ENCODE measurements at regions not wholly inside any gene's neighbourhood (a gene's known extent, or its start where the extent isn't known, plus 50 kb on each side); places are given as distances from the start of the nearest gene placed in this dataset.

- Histone ChIP-seq H3K9ac (no peak overlapping the region), H3K4me3 (no peak overlapping the region), H3K36me3 (ENCODE audit: low read depth) (no peaks in the 10 kb centered on the region), H3F3A (ENCODE audit: insufficient read depth) (peaks cover 11% of the 10 kb centered on the region; the same call in 1 of the 2 replicates), H3K27ac (no peak overlapping the region), H3K27me3 (replicated peaks; ENCODE audit: insufficient read depth) (no peaks in the 10 kb centered on the region), H4K20me1 (ENCODE audit: insufficient read depth) (no peaks in the 10 kb centered on the region), H3K4me1 (ENCODE audit: insufficient read depth) (peaks cover 42% of the 10 kb centered on the region), H3K9me3 (ENCODE audit: low read depth) (no peaks in the 10 kb centered on the region), H3K4me2 (ENCODE audit: unreplicated experiment) (no peak overlapping the region), H3K9me2 (ENCODE audit: insufficient read depth) (no peaks in the 10 kb centered on the region), H2AFZ (peak overlapping the region; percentile 31; the same call in 1 of the 2 replicates), H3K79me2 (ENCODE audit: insufficient read depth) (no peaks in the 10 kb centered on the region)
- no peak for TF ChIP-seq EZH2 (IDR thresholded peaks at IDR 0.05; ENCODE audit: insufficient read depth, poor library complexity, severe bottlenecking)
- TF ChIP-seq EZH2phosphoT487 (IDR thresholded peaks at IDR 0.05; ENCODE audit: insufficient read depth, low read depth) = no peak
- in situ Hi-C loops (cut with MboI) = no loop called here
- 71 to 75% methylated on average over 3 of the region's 3 CpGs for WGBS, 2 experiments (ENCODE audit: low coverage in 1 of 2, low lambda C conversion rate in 2 of 2, missing lambda C conversion rate in 2 of 2)
- no peak for DNase-seq
Measured at GRCh38 chr21:28257276-28257675, 735.4 kb downstream of the LTN1 start.

- H3K27me3 ChIP-seq (replicated peaks; ENCODE audit: insufficient read depth) = no peaks in the 10 kb centered on the region
- peaks cover 11% of the 10 kb centered on the region; the same call in 1 of the 2 replicates for H3F3A ChIP-seq (ENCODE audit: insufficient read depth)
- in situ Hi-C loops (cut with MboI) = no loop called here
- H3K4me3 ChIP-seq = no peak overlapping the region
- TF ChIP-seq EZH2 (IDR thresholded peaks at IDR 0.05; ENCODE audit: insufficient read depth, poor library complexity, severe bottlenecking) = no peak
- no peaks in the 10 kb centered on the region for H3K9me3 ChIP-seq (ENCODE audit: low read depth)
- H3K9ac ChIP-seq = no peak overlapping the region
- H2AFZ ChIP-seq = 0 out of 2 replicates have a peak overlapping the region, but pooled peaks have one; percentile 43
- H3K27ac ChIP-seq = no peak overlapping the region
- peaks cover 42% of the 10 kb centered on the region for H3K4me1 ChIP-seq (ENCODE audit: insufficient read depth)
- H3K4me2 ChIP-seq (ENCODE audit: unreplicated experiment) = peak overlapping the region; percentile 29
- DNase-seq = no peak
- H3K79me2 ChIP-seq (ENCODE audit: insufficient read depth) = no peaks in the 10 kb centered on the region
- no peaks in the 10 kb centered on the region for H3K9me2 ChIP-seq (ENCODE audit: insufficient read depth)
- WGBS, 2 experiments (ENCODE audit: low coverage in 1 of 2, low lambda C conversion rate in 2 of 2, missing lambda C conversion rate in 2 of 2) = 92 to 95% methylated on average over 6 of the region's 6 CpGs
- no peaks in the 10 kb centered on the region for H3K36me3 ChIP-seq (ENCODE audit: low read depth)
- H4K20me1 ChIP-seq (ENCODE audit: insufficient read depth) = no peaks in the 10 kb centered on the region
Measured at GRCh38 chr21:28256837-28257236, 735.8 kb downstream of the LTN1 start.

GRCh38 chr21:28256420-28256831 is 736.3 kb downstream of the LTN1 start:
- Histone ChIP-seq H3K9ac (no peak overlapping the region), H3K9me3 (ENCODE audit: low read depth) (no peaks in the 10 kb centered on the region), H3K27me3 (replicated peaks; ENCODE audit: insufficient read depth) (no peaks in the 10 kb centered on the region), H3K36me3 (ENCODE audit: low read depth) (no peaks in the 10 kb centered on the region), H3K79me2 (ENCODE audit: insufficient read depth) (no peaks in the 10 kb centered on the region), H3K27ac (no peak overlapping the region), H2AFZ (peak overlapping the region; percentile 43; the same call in 1 of the 2 replicates), H3K4me3 (no peak overlapping the region), H4K20me1 (ENCODE audit: insufficient read depth) (no peaks in the 10 kb centered on the region), H3K4me1 (ENCODE audit: insufficient read depth) (peaks cover 42% of the 10 kb centered on the region), H3K4me2 (ENCODE audit: unreplicated experiment) (peak overlapping the region; percentile 29), H3K9me2 (ENCODE audit: insufficient read depth) (no peaks in the 10 kb centered on the region), H3F3A (ENCODE audit: insufficient read depth) (peaks cover 11% of the 10 kb centered on the region; the same call in 1 of the 2 replicates)
- in situ Hi-C loops (cut with MboI) = no loop called here
- DNase-seq = peak; percentile 18
- TF ChIP-seq EZH2phosphoT487 (IDR thresholded peaks at IDR 0.05; ENCODE audit: insufficient read depth, low read depth) = no peak
- TF ChIP-seq EZH2 (IDR thresholded peaks at IDR 0.05; ENCODE audit: insufficient read depth, poor library complexity, severe bottlenecking) = no peak
- WGBS, 2 experiments (ENCODE audit: low coverage in 1 of 2, low lambda C conversion rate in 2 of 2, missing lambda C conversion rate in 2 of 2) = 37 to 48% methylated on average over 1 of the region's 1 CpG

- DNase-seq = peak; percentile 62
- TF ChIP-seq EZH2 (IDR thresholded peaks at IDR 0.05; ENCODE audit: insufficient read depth, poor library complexity, severe bottlenecking) (no peak), EZH2phosphoT487 (IDR thresholded peaks at IDR 0.05; ENCODE audit: insufficient read depth, low read depth) (no peak)
- peaks cover 39% of the 10 kb centered on the region for H3K4me1 ChIP-seq (ENCODE audit: insufficient read depth)
- peak overlapping the region; percentile 32 for H3K4me3 ChIP-seq
- no peaks in the 10 kb centered on the region for H3K9me2 ChIP-seq (ENCODE audit: insufficient read depth)
- H3K79me2 ChIP-seq (ENCODE audit: insufficient read depth) = no peaks in the 10 kb centered on the region
- peak overlapping the region; percentile 68 for H3K27ac ChIP-seq
- H3K4me2 ChIP-seq (ENCODE audit: unreplicated experiment) = peak overlapping the region; percentile 72
- H3K36me3 ChIP-seq (ENCODE audit: low read depth) = no peaks in the 10 kb centered on the region
- H3K27me3 ChIP-seq (replicated peaks; ENCODE audit: insufficient read depth) = no peaks in the 10 kb centered on the region
- 42 to 43% methylated on average over 5 of the region's 5 CpGs for WGBS, 2 experiments (ENCODE audit: low coverage in 1 of 2, low lambda C conversion rate in 2 of 2, missing lambda C conversion rate in 2 of 2)
- in situ Hi-C loops (cut with MboI) = no loop called here
- H3K9me3 ChIP-seq (ENCODE audit: low read depth) = no peaks in the 10 kb centered on the region
- peaks cover 11% of the 10 kb centered on the region; the same call in 1 of the 2 replicates for H3F3A ChIP-seq (ENCODE audit: insufficient read depth)
- no peaks in the 10 kb centered on the region for H4K20me1 ChIP-seq (ENCODE audit: insufficient read depth)
- H3K9ac ChIP-seq = no peak overlapping the region
- no peak overlapping the region for H2AFZ ChIP-seq
Measured at GRCh38 chr21:28253961-28254360, 738.7 kb downstream of the LTN1 start.

Measured in GM23248 (cell line).